ENCODE measurements at regions not wholly inside any gene's neighbourhood (a gene's known extent, or its start where the extent isn't known, plus 50 kb on each side); places are given as distances from the start of the nearest gene placed in this dataset.

DNA sequence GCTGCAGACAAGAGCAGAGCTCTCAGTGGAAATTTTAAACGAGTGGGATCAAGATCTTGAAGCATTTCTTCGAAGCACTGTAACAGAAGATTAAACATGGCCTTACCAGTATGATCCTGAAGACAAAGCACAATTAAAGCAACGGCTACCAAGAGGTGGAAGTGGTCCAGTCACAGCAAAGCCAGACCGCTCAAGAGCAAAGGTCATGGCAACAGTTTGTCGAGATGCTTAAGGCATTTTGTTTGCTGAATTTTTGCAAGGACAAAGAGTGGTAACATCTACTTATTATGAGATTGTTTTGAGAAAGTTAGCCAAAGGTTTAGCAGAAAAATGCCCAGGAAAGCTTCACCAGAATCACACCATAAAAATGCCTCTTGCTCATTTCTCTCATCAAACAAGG, 153.4 kb upstream of the CARMIL1 start:
- DNase-seq (no peak), ATAC-seq (no peak)
- TF ChIP-seq, protein P1, sequence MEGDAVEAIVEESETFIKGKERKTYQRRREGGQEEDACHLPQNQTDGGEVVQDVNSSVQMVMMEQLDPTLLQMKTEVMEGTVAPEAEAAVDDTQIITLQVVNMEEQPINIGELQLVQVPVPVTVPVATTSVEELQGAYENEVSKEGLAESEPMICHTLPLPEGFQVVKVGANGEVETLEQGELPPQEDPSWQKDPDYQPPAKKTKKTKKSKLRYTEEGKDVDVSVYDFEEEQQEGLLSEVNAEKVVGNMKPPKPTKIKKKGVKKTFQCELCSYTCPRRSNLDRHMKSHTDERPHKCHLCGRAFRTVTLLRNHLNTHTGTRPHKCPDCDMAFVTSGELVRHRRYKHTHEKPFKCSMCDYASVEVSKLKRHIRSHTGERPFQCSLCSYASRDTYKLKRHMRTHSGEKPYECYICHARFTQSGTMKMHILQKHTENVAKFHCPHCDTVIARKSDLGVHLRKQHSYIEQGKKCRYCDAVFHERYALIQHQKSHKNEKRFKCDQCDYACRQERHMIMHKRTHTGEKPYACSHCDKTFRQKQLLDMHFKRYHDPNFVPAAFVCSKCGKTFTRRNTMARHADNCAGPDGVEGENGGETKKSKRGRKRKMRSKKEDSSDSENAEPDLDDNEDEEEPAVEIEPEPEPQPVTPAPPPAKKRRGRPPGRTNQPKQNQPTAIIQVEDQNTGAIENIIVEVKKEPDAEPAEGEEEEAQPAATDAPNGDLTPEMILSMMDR (IDR thresholded peaks at IDR 0.05), result no peak
- H3K36me3 ChIP-seq (ENCODE audit: low read depth), result no peaks in the 10 kb centered on the region
- peaks cover 18% of the 10 kb centered on the region for H3K4me1 ChIP-seq (ENCODE audit: low read depth)
- H3K4me3 ChIP-seq, result no peak overlapping the region
- no peaks in the 10 kb centered on the region for H3K9me3 ChIP-seq
- intact Hi-C loops (cut with DNase I, micrococcal nuclease), result loop anchor here in 1 of 2 donors (10.0 kb wide), 1 partner anchor 49 kb away; no protein-coding TSS in a partner anchor

DNA sequence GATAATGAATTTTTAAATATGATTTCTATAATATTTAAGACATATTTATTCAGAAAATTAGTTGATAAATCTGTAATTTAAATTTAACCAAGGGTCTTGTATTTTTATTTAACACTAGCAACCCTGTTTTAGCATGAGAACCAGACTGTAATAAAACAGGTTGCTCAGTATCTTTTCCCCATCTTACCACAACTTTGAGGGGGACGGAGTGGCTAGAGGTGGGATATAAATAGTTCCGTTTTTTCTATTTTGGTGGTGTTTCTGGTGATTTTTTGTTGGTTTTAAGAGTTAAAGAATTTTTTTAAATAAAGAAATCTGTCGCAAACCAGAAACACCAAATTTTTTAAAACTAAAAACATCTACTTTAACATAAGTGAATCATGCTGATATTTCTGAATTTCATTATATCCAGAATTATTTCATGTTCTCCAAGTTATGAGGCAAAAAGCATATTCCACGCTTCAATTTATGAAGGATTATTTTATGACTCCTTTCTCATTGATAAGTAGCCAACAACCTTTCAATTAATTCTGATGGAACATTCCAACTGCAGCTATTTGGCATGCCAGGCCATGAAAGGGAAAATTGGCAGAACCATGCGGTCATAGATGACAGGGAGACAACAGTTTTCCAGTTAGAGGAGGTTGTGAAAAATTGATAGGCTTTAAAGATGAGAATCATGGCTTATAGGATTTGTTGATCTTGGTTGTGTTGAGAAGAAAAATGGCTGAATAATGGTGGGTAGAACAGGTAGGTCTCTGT, 151.9 kb upstream of the CARMIL1 start:
- intact Hi-C loops (cut with DNase I, micrococcal nuclease), result loop anchor here in 1 of 2 donors (10.0 kb wide), 1 partner anchor 48 kb away; no protein-coding TSS in a partner anchor
- no peaks in the 10 kb centered on the region for H3K36me3 ChIP-seq (ENCODE audit: low read depth)
- ATAC-seq (no peak), DNase-seq (no peak)
- H3K4me1 ChIP-seq (ENCODE audit: low read depth), result peaks cover 9% of the 10 kb centered on the region
- no peak overlapping the region for H3K4me3 ChIP-seq
- TF ChIP-seq, protein P1 (IDR thresholded peaks at IDR 0.05), result no peak
- H3K9me3 ChIP-seq, result no peaks in the 10 kb centered on the region

GRCh38 chr6:25130518-25130917, 148.7 kb upstream of the CARMIL1 start:
- intact Hi-C loops (cut with DNase I, micrococcal nuclease), result no loop called here
- Histone ChIP-seq H3K36me3 (ENCODE audit: low read depth) (no peaks in the 10 kb centered on the region), H3K4me1 (ENCODE audit: low read depth) (no peaks in the 10 kb centered on the region), H3K4me3 (no peak overlapping the region), H3K9me3 (peaks cover 7% of the 10 kb centered on the region)
- ATAC-seq (no peak), DNase-seq (no peak)
- TF ChIP-seq, protein P1 (IDR thresholded peaks at IDR 0.05), result no peak

DNA sequence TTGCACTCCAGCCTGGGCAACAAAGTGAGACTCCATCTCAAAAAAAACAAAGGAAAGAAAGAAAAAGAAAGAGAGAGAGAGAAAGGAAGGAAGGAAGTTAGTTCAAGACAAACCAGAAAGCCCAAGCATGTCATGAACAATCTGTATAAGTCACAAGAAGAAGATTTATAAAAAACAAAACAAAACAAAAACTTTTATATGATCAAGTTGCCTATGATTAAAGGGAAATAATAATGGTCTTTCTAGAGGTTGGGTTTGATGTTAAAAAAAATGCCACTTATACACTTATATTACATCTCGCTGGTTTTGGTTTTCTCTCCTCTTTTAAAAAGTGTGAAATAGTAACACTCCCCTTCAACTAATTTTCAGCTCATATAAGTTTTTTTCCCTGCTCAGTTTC, 146.2 kb upstream of the CARMIL1 start:
- peaks cover 7% of the 10 kb centered on the region for H3K9me3 ChIP-seq
- ATAC-seq (no peak), DNase-seq (no peak)
- H3K36me3 ChIP-seq (ENCODE audit: low read depth), result no peaks in the 10 kb centered on the region
- TF ChIP-seq, protein P1 (IDR thresholded peaks at IDR 0.05), result no peak
- intact Hi-C loops (cut with DNase I, micrococcal nuclease), result no loop called here
- peaks cover 3% of the 10 kb centered on the region for H3K4me1 ChIP-seq (ENCODE audit: low read depth)
- no peak overlapping the region for H3K4me3 ChIP-seq

DNA sequence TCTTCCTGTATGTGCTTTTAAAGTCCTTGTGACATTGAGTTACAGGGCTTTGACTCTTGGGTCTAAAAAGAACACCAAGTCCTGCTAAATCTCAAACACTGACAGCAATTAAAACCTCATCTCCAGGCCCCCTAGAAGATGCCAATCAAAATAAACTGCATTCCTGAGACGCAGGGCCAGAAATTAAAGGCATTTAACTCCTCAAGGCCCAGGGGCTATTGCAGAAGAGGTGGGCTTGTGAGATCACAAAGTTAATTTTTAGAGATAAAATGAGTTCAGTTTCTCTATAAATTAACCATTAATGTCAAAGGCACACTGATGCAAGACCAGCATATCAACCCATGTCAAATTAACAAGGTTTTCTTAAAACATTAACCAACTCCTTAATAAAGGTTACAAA, 145.6 kb upstream of the CARMIL1 start:
- H3K4me1 ChIP-seq (ENCODE audit: low read depth), result peaks cover 8% of the 10 kb centered on the region
- peaks cover 7% of the 10 kb centered on the region for H3K9me3 ChIP-seq
- H3K4me3 ChIP-seq, result no peak overlapping the region
- intact Hi-C loops (cut with DNase I, micrococcal nuclease), result no loop called here
- TF ChIP-seq, protein P1 (IDR thresholded peaks at IDR 0.05), result no peak
- DNase-seq (no peak), ATAC-seq (no peak)
- H3K36me3 ChIP-seq (ENCODE audit: low read depth), result no peaks in the 10 kb centered on the region

All from mucosa of descending colon (tissue), 3 donors.